ENCODE measurements at regions not wholly inside any gene's neighbourhood (a gene's known extent, or its start where the extent isn't known, plus 50 kb on each side); places are given as distances from the start of the nearest gene placed in this dataset.

GRCh38 chr6:78489874-78490273, 377.5 kb upstream of the IRAK1BP1 start:
- no peak for TF ChIP-seq CTCF (IDR thresholded peaks at IDR 0.05; ENCODE audit: insufficient read depth, low read length, poor library complexity, severe bottlenecking)
- Histone ChIP-seq H3K4me3 (ENCODE audit: low read depth, low read length) (no peak overlapping the region), H3K36me3 (ENCODE audit: control insufficient read depth, insufficient read depth, low read length) (no peaks in the 10 kb centered on the region), H3K27me3 (ENCODE audit: control insufficient read depth, insufficient read depth, low read length) (no peaks in the 10 kb centered on the region)
- DNase-seq (ENCODE audit: low read depth) = no peak

- Histone ChIP-seq H3K4me3 (ENCODE audit: low read depth, low read length) (no peak overlapping the region), H3K27me3 (ENCODE audit: control insufficient read depth, insufficient read depth, low read length) (no peaks in the 10 kb centered on the region), H3K36me3 (ENCODE audit: control insufficient read depth, insufficient read depth, low read length) (no peaks in the 10 kb centered on the region)
- no peak for DNase-seq (ENCODE audit: low read depth)
- TF ChIP-seq CTCF (IDR thresholded peaks at IDR 0.05; ENCODE audit: insufficient read depth, low read length, poor library complexity, severe bottlenecking) = no peak
Measured at GRCh38 chr6:78492351-78493017, 374.9 kb upstream of the IRAK1BP1 start.

- no peak for TF ChIP-seq CTCF (IDR thresholded peaks at IDR 0.05; ENCODE audit: insufficient read depth, low read length, poor library complexity, severe bottlenecking)
- Histone ChIP-seq H3K27me3 (ENCODE audit: control insufficient read depth, insufficient read depth, low read length) (no peaks in the 10 kb centered on the region), H3K4me3 (ENCODE audit: low read depth, low read length) (no peak overlapping the region), H3K36me3 (ENCODE audit: control insufficient read depth, insufficient read depth, low read length) (no peaks in the 10 kb centered on the region)
- no peak for DNase-seq (ENCODE audit: low read depth)
Measured at GRCh38 chr6:78500299-78501089, 366.9 kb upstream of the IRAK1BP1 start.

GRCh38 chr6:78502386-78502887, 364.9 kb upstream of the IRAK1BP1 start:
- Histone ChIP-seq H3K27me3 (ENCODE audit: control insufficient read depth, insufficient read depth, low read length) (no peaks in the 10 kb centered on the region), H3K4me3 (ENCODE audit: low read depth, low read length) (no peak overlapping the region), H3K36me3 (ENCODE audit: control insufficient read depth, insufficient read depth, low read length) (no peaks in the 10 kb centered on the region)
- no peak for TF ChIP-seq CTCF (IDR thresholded peaks at IDR 0.05; ENCODE audit: insufficient read depth, low read length, poor library complexity, severe bottlenecking)
- no peak for DNase-seq (ENCODE audit: low read depth)

- TF ChIP-seq CTCF (IDR thresholded peaks at IDR 0.05; ENCODE audit: insufficient read depth, low read length, poor library complexity, severe bottlenecking) = no peak
- DNase-seq (ENCODE audit: low read depth) = no peak
- no peak overlapping the region for H3K4me3 ChIP-seq (ENCODE audit: low read depth, low read length)
Measured at GRCh38 chr6:78505178-78505577, 362.2 kb upstream of the IRAK1BP1 start.

More at GRCh38 chr6:78505178-78505577, 362.2 kb upstream of the IRAK1BP1 start:
- Histone ChIP-seq H3K27me3 (ENCODE audit: control insufficient read depth, insufficient read depth, low read length) (no peaks in the 10 kb centered on the region), H3K36me3 (ENCODE audit: control insufficient read depth, insufficient read depth, low read length) (no peaks in the 10 kb centered on the region)
